GM19238 (cell line): ENCODE measurements at regions not wholly inside any gene's neighbourhood (a gene's known extent, or its start where the extent isn't known, plus 50 kb on each side); places are given as distances from the start of the nearest gene placed in this dataset.
"Not testable (repeated sequence)": the region's sequence is repeated elsewhere in the genome, so short reads cannot be mapped to it uniquely, and the experiment has no call there.

Experiments used
- DNase-seq: peaks from one replicate; pipeline ENCODE4 v3.0.0; 2011; ENCODE audit warnings: low spot score; ENCODE audit not compliant: insufficient read length

- not testable (repeated sequence) for DNase-seq
Observed at GRCh38 chr2:4814137-4814536, 878.0 kb upstream of the SOX11 start.

GRCh38 chr2:4827836-4828235 is 864.3 kb upstream of the SOX11 start:
- DNase-seq = no peak

GRCh38 chr2:4828682-4829374 is 863.4 kb upstream of the SOX11 start:
- DNase-seq = no peak

GRCh38 chr2:4831751-4832150 is 860.4 kb upstream of the SOX11 start:
- no peak for DNase-seq

GRCh38 chr2:4832642-4833041 is 859.5 kb upstream of the SOX11 start:
- DNase-seq = no peak

- DNase-seq = no peak
Observed at GRCh38 chr2:4838626-4839025, 853.6 kb upstream of the SOX11 start.

GRCh38 chr2:4840791-4841190 is 851.4 kb upstream of the SOX11 start:
- DNase-seq = no peak

GRCh38 chr2:4844881-4845280 is 847.3 kb upstream of the SOX11 start:
- no peak for DNase-seq

GRCh38 chr2:4862031-4862430 is 830.2 kb upstream of the SOX11 start:
- no peak for DNase-seq

GRCh38 chr2:4866198-4866597 is 826.0 kb upstream of the SOX11 start:
- no peak for DNase-seq

- DNase-seq = no peak
Observed at GRCh38 chr2:4868466-4868865, 823.7 kb upstream of the SOX11 start.

- no peak for DNase-seq
Observed at GRCh38 chr2:4869154-4869553, 823.0 kb upstream of the SOX11 start.

GRCh38 chr2:4873364-4873763 is 818.8 kb upstream of the SOX11 start:
- DNase-seq = no peak

- DNase-seq = no peak
Observed at GRCh38 chr2:4873876-4874593, 818.1 kb upstream of the SOX11 start.

GRCh38 chr2:4882421-4882820 is 809.8 kb upstream of the SOX11 start:
- DNase-seq = no peak

- DNase-seq = no peak
Observed at GRCh38 chr2:4882941-4883340, 809.2 kb upstream of the SOX11 start.

GRCh38 chr2:4883375-4883774 is 808.8 kb upstream of the SOX11 start:
- DNase-seq = no peak

GRCh38 chr2:4884117-4884571 is 808.0 kb upstream of the SOX11 start:
- DNase-seq = no peak

GRCh38 chr2:4891394-4891793 is 800.8 kb upstream of the SOX11 start:
- DNase-seq = no peak

- DNase-seq = no peak
Observed at GRCh38 chr2:4895371-4895770, 796.8 kb upstream of the SOX11 start.

GRCh38 chr2:4898706-4899105 is 793.5 kb upstream of the SOX11 start:
- no peak for DNase-seq

GRCh38 chr2:4900242-4900641 is 791.9 kb upstream of the SOX11 start:
- no peak for DNase-seq
